DMS153 (cell line): ENCODE measurements at regions not wholly inside any gene's neighbourhood (a gene's known extent, or its start where the extent isn't known, plus 50 kb on each side); places are given as distances from the start of the nearest gene placed in this dataset.

ENCODE experiments used
- DNase-seq: peaks from one replicate; lab custom pipeline; 2025; lab: John Stamatoyannopoulos, UW

GRCh38 chr20:19929012-19929360 lies 88.2 kb upstream of the NAA20 start:
- DNase-seq: no peak

- no peak for DNase-seq
Observed at GRCh38 chr20:19929481-19930145, 87.5 kb upstream of the NAA20 start.

- DNase-seq: no peak
Observed at GRCh38 chr20:19930426-19930825, 86.7 kb upstream of the NAA20 start.

- DNase-seq: no peak
Observed at GRCh38 chr20:19932170-19932667, 84.9 kb upstream of the NAA20 start.

- DNase-seq: peak; percentile 86
Observed at GRCh38 chr20:19934792-19935491, 82.2 kb upstream of the NAA20 start.

GRCh38 chr20:19935842-19936241 lies 81.3 kb upstream of the NAA20 start:
- DNase-seq: peak; percentile 48

- DNase-seq: no peak
Observed at GRCh38 chr20:19936466-19937200, 80.5 kb upstream of the NAA20 start.

GRCh38 chr20:19937218-19937617 lies 79.9 kb upstream of the NAA20 start:
- DNase-seq: no peak

GRCh38 chr20:19937651-19938420 lies 79.3 kb upstream of the NAA20 start:
- no peak for DNase-seq

GRCh38 chr20:19938421-19939090 lies 78.6 kb upstream of the NAA20 start:
- no peak for DNase-seq

GRCh38 chr20:19940988-19941460 lies 76.1 kb upstream of the NAA20 start:
- DNase-seq: no peak

GRCh38 chr20:19942611-19943010 lies 74.6 kb upstream of the NAA20 start:
- no peak for DNase-seq

- DNase-seq: no peak
Observed at GRCh38 chr20:19943061-19943521, 74.1 kb upstream of the NAA20 start.

GRCh38 chr20:19944772-19945459 lies 72.2 kb upstream of the NAA20 start:
- DNase-seq: no peak

- DNase-seq: no peak
Observed at GRCh38 chr20:19945732-19946670, 71.2 kb upstream of the NAA20 start.

GRCh38 chr20:19947611-19948264 lies 69.4 kb upstream of the NAA20 start:
- no peak for DNase-seq

GRCh38 chr20:19949195-19949867 lies 67.8 kb upstream of the NAA20 start:
- no peak for DNase-seq

- no peak for DNase-seq
Observed at GRCh38 chr20:19950042-19950441, 67.1 kb upstream of the NAA20 start.

GRCh38 chr20:19952392-19952791 lies 64.8 kb upstream of the NAA20 start:
- no peak for DNase-seq
